Breast epithelium (tissue), 4 donors: ENCODE measurements at regions not wholly inside any gene's neighbourhood (a gene's known extent, or its start where the extent isn't known, plus 50 kb on each side); places are given as distances from the start of the nearest gene placed in this dataset.

Source experiments
- DNase-seq, 2 donors: peaks; one replicate each; pipeline ENCODE4 v3.0.0-alpha.2; 2019; ENCODE audit warnings: low spot score in 2 of 2
- H3K27ac ChIP-seq, 2 donors: fragments of 200-600 bp; sonication (generic) in 1 of 2; one replicate each; pipeline ENCODE4 v1.5.1; 2016 to 2019; ENCODE audit warnings: mild to moderate bottlenecking in 1 of 2
- H3K27me3 ChIP-seq, 2 donors: fragments of 200-600 bp; sonication (generic) in 1 of 2; one replicate each; pipeline versions ENCODE4 v1.5.1 to v1.6.0; 2017 to 2019; ENCODE audit warnings: control low read depth in 1 of 2, mild to moderate bottlenecking in 1 of 2
- H3K36me3 ChIP-seq: fragments of 200-600 bp; one replicate; pipeline ENCODE4 v1.5.1; 2019
- H3K4me1 ChIP-seq, 2 donors: fragments of 200-600 bp; sonication (generic); one replicate each; pipeline ENCODE4 v1.5.1; 2016 to 2019; ENCODE audit warnings: control low read depth in 1 of 2
- H3K4me3 ChIP-seq, 3 donors: fragments of 200-600 bp; sonication (generic); 1 replicate in 2 of 3; 2 replicates in 1 of 3; pipeline ENCODE4 v1.5.1; 2016 to 2019; ENCODE audit warnings: mild to moderate bottlenecking in 3 of 3, moderate library complexity in 2 of 3
- H3K9me3 ChIP-seq, 2 donors: fragments of 200-600 bp; sonication (generic) in 1 of 2; one replicate each; pipeline ENCODE4 v1.5.1; 2016 to 2019; ENCODE audit warnings: control low read depth in 1 of 2
- POLR2A ChIP-seq: fragments of 450-650 bp; IDR thresholded peaks from one replicate; pipeline ENCODE4 v1.6.1; 2016; ENCODE audit warnings: antibody characterized with exemption, mild to moderate bottlenecking, moderate library complexity
- POLR2AphosphoS5 ChIP-seq, 3 donors: sonication (generic); formaldehyde crosslinking; IDR thresholded peaks; one replicate each; pipeline ENCODE4 v1.6.1; 2017; ENCODE audit warnings: antibody characterized with exemption in 3 of 3
- intact Hi-C: fragments of 100-400 bp; cut with DNase I; formaldehyde crosslinking; loops from one replicate; pipeline ENCODE4 v1.15.1; 2023; ENCODE audit warnings: low total_unique reads
- TF ChIP-seq, protein P1 (sequence below), 3 donors: fragments of 450-650 bp; IDR thresholded peaks; one replicate each; pipeline ENCODE4 v1.5.1; 2016 to 2017; ENCODE audit warnings: antibody characterized with exemption in 3 of 3, mild to moderate bottlenecking in 3 of 3, moderate library complexity in 3 of 3

DNA sequence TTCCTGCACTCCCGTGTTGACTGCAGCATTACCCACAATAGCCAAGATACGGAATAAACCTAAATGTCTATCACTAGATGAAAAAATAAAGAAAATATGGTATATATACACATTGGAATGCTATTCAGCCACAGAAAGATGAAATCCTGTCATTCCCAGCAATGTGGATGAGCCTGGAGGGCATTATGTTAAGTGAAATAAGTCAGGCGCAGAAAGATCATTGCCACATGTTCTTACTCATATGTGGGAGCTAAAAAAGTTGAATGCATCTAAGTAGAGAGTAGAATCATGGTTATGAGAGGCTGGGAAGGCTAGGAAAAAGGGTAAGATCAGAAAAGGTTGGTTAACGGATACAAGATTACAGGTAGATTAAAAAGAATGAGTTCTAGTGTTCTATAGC is 219.1 kb upstream of the MKI67 start:
- Histone ChIP-seq H3K27me3 (peaks cover 0 to 4% of the 10 kb centered on the region in 2 donors), H3K36me3 (no peaks in the 10 kb centered on the region), H3K27ac (no peak overlapping the region), H3K4me1 (no peaks in the 10 kb centered on the region), H3K4me3 (no peak overlapping the region), H3K9me3 (no peaks in the 10 kb centered on the region)
- TF ChIP-seq, protein P1, sequence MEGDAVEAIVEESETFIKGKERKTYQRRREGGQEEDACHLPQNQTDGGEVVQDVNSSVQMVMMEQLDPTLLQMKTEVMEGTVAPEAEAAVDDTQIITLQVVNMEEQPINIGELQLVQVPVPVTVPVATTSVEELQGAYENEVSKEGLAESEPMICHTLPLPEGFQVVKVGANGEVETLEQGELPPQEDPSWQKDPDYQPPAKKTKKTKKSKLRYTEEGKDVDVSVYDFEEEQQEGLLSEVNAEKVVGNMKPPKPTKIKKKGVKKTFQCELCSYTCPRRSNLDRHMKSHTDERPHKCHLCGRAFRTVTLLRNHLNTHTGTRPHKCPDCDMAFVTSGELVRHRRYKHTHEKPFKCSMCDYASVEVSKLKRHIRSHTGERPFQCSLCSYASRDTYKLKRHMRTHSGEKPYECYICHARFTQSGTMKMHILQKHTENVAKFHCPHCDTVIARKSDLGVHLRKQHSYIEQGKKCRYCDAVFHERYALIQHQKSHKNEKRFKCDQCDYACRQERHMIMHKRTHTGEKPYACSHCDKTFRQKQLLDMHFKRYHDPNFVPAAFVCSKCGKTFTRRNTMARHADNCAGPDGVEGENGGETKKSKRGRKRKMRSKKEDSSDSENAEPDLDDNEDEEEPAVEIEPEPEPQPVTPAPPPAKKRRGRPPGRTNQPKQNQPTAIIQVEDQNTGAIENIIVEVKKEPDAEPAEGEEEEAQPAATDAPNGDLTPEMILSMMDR (IDR thresholded peaks at IDR 0.05) = no peak
- TF ChIP-seq POLR2A (no peak), POLR2AphosphoS5 (IDR thresholded peaks at IDR 0.05) (no peak)
- intact Hi-C loops = no loop called here
- DNase-seq = no peak

GRCh38 chr10:128360783-128361182 is 234.6 kb upstream of the MKI67 start:
- no peak overlapping the region for H3K27ac ChIP-seq
- no peaks in the 10 kb centered on the region for H3K36me3 ChIP-seq
- intact Hi-C loops = no loop called here
- H3K27me3 ChIP-seq = peaks cover 0 to 4% of the 10 kb centered on the region in 2 donors
- no peak for DNase-seq
- no peak overlapping the region for H3K4me3 ChIP-seq
- H3K4me1 ChIP-seq = no peaks in the 10 kb centered on the region
- H3K9me3 ChIP-seq = peaks cover 5 to 6% of the 10 kb centered on the region in 2 donors
- TF ChIP-seq, protein P1 (IDR thresholded peaks at IDR 0.05) = no peak
- TF ChIP-seq POLR2AphosphoS5 (IDR thresholded peaks at IDR 0.05) (no peak), POLR2A (no peak)

DNA sequence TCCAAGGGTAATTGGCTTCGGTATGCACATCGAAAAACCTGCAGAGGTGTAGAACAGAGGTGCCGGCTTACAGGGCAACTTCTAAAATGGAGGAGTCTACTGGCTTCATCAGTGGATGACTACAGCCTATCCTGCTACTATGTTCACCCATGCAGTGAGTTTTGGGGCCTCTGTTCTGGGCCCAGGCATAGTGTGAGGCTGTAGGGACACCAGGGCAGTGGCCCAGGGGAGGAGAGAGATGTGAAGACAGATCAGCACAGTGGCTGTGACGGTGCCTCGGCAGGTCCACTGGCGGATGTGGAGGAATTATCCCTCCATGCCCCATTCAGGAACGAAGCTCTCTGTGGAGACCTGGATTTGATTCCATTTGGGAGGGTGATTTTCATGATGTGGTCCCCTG is 235.3 kb upstream of the MKI67 start:
- Histone ChIP-seq H3K4me1 (no peaks in the 10 kb centered on the region), H3K27ac (no peak overlapping the region), H3K36me3 (no peaks in the 10 kb centered on the region), H3K4me3 (no peak overlapping the region), H3K27me3 (peaks cover 0 to 4% of the 10 kb centered on the region in 2 donors), H3K9me3 (no peaks in the 10 kb centered on the region)
- no peak for DNase-seq
- TF ChIP-seq POLR2AphosphoS5 (IDR thresholded peaks at IDR 0.05) = no peak
- no peak for TF ChIP-seq POLR2A
- TF ChIP-seq, protein P1 (IDR thresholded peaks at IDR 0.05) = no peak
- intact Hi-C loops = no loop called here

DNA sequence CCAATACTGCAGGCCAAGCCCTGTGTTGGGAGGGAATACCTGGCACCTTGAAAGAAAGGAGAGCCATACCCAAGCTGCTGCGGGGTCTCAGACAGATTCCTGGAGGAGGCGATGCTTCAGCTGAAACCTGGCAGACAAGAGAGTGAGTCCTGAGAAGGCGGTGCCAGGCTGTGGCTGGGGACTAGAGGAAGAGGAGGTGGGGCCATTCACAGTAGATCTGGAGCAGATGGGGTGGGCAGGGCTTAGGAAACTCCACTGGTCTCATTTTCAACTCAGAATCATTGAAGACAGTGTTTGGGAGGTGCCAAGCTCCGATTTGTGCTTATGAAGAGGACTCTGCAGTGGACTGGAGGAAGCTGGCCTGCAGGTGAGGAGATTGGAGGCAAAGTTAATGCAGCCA is 236.3 kb upstream of the MKI67 start:
- Histone ChIP-seq H3K27me3 (peaks cover 0 to 4% of the 10 kb centered on the region in 2 donors), H3K9me3 (no peaks in the 10 kb centered on the region), H3K36me3 (no peaks in the 10 kb centered on the region), H3K4me3 (no peak overlapping the region), H3K4me1 (no peaks in the 10 kb centered on the region), H3K27ac (no peak overlapping the region)
- no peak for DNase-seq
- intact Hi-C loops = no loop called here
- TF ChIP-seq POLR2A (no peak), POLR2AphosphoS5 (IDR thresholded peaks at IDR 0.05) (no peak)
- TF ChIP-seq, protein P1 (IDR thresholded peaks at IDR 0.05) = no peak

DNA sequence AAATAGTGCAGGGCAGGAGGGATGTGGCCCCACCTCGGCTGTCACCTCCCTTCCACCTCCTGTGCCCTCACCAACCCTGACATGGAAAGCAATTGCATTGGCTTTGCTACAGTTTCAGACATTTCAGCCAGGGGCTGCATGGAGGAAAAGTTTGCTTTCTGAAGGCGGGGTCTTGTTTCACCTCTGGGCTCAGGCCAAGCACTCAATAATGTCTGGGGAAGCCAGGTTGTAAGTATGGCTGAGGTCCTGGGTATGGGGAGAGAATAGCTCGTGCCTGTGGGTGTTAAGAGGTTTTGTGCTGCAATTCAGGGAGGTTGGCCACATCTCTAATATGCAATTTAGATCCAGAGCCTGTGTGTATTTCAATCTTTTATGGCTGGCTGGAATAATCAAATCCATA is 238.4 kb upstream of the MKI67 start:
- Histone ChIP-seq H3K27ac (no peak overlapping the region), H3K4me3 (no peak overlapping the region), H3K4me1 (no peaks in the 10 kb centered on the region), H3K36me3 (no peaks in the 10 kb centered on the region), H3K27me3 (peaks cover 0 to 4% of the 10 kb centered on the region in 2 donors), H3K9me3 (no peaks in the 10 kb centered on the region)
- DNase-seq = no peak
- intact Hi-C loops = no loop called here
- TF ChIP-seq, protein P1 (IDR thresholded peaks at IDR 0.05) = no peak
- no peak for TF ChIP-seq POLR2AphosphoS5 (IDR thresholded peaks at IDR 0.05)
- no peak for TF ChIP-seq POLR2A
